ENCODE measurements at regions not wholly inside any gene's neighbourhood (a gene's known extent, or its start where the extent isn't known, plus 50 kb on each side); places are given as distances from the start of the nearest gene placed in this dataset.

DNA sequence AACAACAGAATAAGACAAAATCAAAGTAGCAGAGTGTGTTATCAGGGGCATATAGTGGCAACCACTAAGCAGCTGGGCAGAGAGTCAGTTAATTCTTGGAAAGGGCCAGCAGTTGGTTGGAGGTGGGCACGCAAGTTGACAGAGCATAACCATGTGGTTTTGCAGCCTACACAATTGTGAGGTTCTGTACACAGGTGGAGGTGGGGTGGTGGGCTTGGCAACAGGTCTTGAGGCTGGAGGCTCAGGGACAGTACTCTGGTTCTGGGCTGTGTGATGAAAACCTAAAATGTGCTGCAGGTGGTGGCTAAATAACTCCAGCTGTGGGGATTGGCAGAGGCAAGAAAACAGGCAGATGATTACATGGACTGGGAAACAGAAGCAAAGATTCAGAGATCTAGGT lies 1112.7 kb downstream of the PDHA2 start:
- H3K4me1 ChIP-seq (ENCODE audit: insufficient read depth, low read length): 0 out of 2 replicates have a peak, but pooled peaks cover 5% of the 10 kb centered on the region
- no peaks in the 10 kb centered on the region for H3K27me3 ChIP-seq (ENCODE audit: insufficient read depth, low read length)
- H3K9ac ChIP-seq (ENCODE audit: low read depth, low read length): no peak overlapping the region
- no peak overlapping the region for H3K4me3 ChIP-seq (ENCODE audit: low read length)
- no peaks in the 10 kb centered on the region for H3K9me3 ChIP-seq (ENCODE audit: insufficient read depth, low read depth, low read length)
- H3K36me3 ChIP-seq (ENCODE audit: insufficient read depth, low read depth, low read length): no peaks in the 10 kb centered on the region
- H3K27ac ChIP-seq (ENCODE audit: low read length): no peak overlapping the region

DNA sequence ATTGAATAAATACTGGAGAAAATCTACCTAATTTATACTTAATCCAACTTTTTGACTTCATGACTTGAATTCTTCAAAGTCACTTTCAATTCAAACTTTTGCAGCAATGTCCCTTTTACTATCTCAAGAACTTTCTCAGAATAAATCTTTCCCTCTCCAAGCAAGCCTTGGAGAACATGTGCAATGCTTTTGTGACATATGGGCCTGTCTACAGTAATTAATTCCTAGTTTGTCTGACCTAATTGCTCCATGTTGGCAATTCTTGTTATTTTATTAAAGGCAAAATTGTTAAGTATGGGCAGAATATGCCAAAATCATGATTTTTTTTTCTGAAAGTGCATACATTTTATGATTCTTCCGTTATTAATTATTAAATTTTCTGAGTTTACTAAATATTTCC lies 1115.3 kb downstream of the PDHA2 start:
- Histone ChIP-seq H3K27me3 (ENCODE audit: insufficient read depth, low read length) (no peaks in the 10 kb centered on the region), H3K4me3 (ENCODE audit: low read length) (no peak overlapping the region), H3K9ac (ENCODE audit: low read depth, low read length) (no peak overlapping the region), H3K27ac (ENCODE audit: low read length) (no peak overlapping the region), H3K4me1 (ENCODE audit: insufficient read depth, low read length) (0 out of 2 replicates have a peak, but pooled peaks cover 5% of the 10 kb centered on the region), H3K36me3 (ENCODE audit: insufficient read depth, low read depth, low read length) (no peaks in the 10 kb centered on the region), H3K9me3 (ENCODE audit: insufficient read depth, low read depth, low read length) (no peaks in the 10 kb centered on the region)

DNA sequence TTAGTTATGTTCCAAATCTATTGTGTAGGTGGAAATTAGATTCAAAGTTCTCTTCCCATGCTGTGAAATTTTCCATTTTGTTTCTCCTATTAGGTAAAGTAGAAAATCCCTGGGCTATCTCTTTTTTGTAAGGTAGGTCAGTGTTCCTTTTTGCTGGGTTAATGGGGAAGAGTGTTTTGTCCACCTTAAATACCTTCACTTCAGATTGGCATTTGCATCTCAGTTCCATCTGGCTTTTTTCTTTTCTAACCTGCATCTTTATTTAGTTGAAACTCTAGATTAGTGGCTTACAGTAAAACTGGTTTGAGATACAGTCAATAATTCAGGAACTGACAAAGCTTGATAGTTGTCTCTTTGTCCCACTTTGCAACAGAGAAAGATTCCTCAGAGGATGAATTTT lies 1115.8 kb downstream of the PDHA2 start:
- 0 out of 2 replicates have a peak, but pooled peaks cover 5% of the 10 kb centered on the region for H3K4me1 ChIP-seq (ENCODE audit: insufficient read depth, low read length)
- no peaks in the 10 kb centered on the region for H3K9me3 ChIP-seq (ENCODE audit: insufficient read depth, low read depth, low read length)
- H3K27ac ChIP-seq (ENCODE audit: low read length): no peak overlapping the region
- no peak overlapping the region for H3K4me3 ChIP-seq (ENCODE audit: low read length)
- no peak overlapping the region for H3K9ac ChIP-seq (ENCODE audit: low read depth, low read length)
- no peaks in the 10 kb centered on the region for H3K36me3 ChIP-seq (ENCODE audit: insufficient read depth, low read depth, low read length)
- no peaks in the 10 kb centered on the region for H3K27me3 ChIP-seq (ENCODE audit: insufficient read depth, low read length)

DNA sequence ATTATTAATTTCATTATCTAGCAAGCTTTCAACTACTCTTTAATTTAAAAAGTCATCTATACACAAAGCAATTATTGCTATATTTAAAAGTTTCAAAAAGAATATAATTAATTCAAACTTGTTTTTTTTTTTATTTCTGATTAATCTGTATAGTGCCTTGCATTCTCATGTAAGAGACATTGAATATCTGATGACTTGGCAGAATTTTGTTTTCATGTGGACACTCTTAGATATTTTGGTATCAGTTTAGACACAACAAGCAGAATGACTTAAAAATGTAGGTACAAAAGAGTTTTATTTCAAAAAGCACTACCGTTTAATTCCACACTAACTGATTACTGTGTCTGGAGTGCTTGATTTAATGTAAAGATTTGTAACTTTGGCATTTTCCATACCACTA lies 1129.6 kb downstream of the PDHA2 start:
- no peaks in the 10 kb centered on the region for H3K4me1 ChIP-seq (ENCODE audit: insufficient read depth, low read length)
- no peaks in the 10 kb centered on the region for H3K9me3 ChIP-seq (ENCODE audit: insufficient read depth, low read depth, low read length)
- no peak overlapping the region for H3K27ac ChIP-seq (ENCODE audit: low read length)
- H3K4me3 ChIP-seq (ENCODE audit: low read length): no peak overlapping the region
- no peak overlapping the region for H3K9ac ChIP-seq (ENCODE audit: low read depth, low read length)
- no peaks in the 10 kb centered on the region for H3K36me3 ChIP-seq (ENCODE audit: insufficient read depth, low read depth, low read length)
- H3K27me3 ChIP-seq (ENCODE audit: insufficient read depth, low read length): no peaks in the 10 kb centered on the region

DNA sequence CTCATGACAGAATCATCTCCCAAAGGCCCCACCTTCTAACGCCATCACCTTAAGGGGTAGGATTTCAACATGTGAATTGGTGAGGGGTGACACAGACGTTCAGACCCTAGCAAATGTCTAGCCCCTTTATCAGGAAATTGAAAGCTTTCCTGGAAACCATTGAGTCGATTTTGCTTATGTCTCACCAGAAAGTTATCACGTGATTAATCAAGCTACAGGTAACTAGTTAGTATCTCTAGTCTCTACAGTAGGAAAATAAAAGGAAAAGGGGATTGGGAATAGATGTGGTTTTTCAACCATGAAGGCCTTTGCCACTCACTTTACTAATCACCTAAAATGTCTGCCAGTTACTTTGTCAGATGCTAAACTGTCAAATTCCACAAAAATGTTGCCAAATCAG lies 1133.0 kb downstream of the PDHA2 start:
- H3K4me3 ChIP-seq (ENCODE audit: low read length): no peak overlapping the region
- no peaks in the 10 kb centered on the region for H3K36me3 ChIP-seq (ENCODE audit: insufficient read depth, low read depth, low read length)
- H3K27me3 ChIP-seq (ENCODE audit: insufficient read depth, low read length): no peaks in the 10 kb centered on the region
- H3K4me1 ChIP-seq (ENCODE audit: insufficient read depth, low read length): no peaks in the 10 kb centered on the region
- H3K9ac ChIP-seq (ENCODE audit: low read depth, low read length): no peak overlapping the region
- no peaks in the 10 kb centered on the region for H3K9me3 ChIP-seq (ENCODE audit: insufficient read depth, low read depth, low read length)
- H3K27ac ChIP-seq (ENCODE audit: low read length): no peak overlapping the region

DNA sequence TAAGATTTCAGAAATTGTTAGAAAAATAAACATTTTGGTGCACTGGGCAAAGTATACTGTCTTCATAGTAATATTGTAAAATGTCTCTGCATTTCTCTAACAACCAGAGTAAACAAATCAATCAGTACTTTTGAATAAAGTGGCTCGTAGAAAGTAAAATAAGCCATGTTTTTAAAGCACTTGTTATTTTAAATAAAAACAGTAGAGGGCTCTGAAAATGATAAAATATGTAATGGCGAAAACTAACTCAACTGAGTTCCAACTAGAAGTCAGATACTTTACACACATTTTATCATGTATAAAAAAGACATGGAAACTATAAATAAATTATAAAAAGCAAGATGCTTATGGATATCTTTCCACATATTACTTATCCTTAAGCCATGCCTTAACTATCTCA lies 1134.4 kb downstream of the PDHA2 start:
- Histone ChIP-seq H3K36me3 (ENCODE audit: insufficient read depth, low read depth, low read length) (no peaks in the 10 kb centered on the region), H3K27me3 (ENCODE audit: insufficient read depth, low read length) (no peaks in the 10 kb centered on the region), H3K9ac (ENCODE audit: low read depth, low read length) (no peak overlapping the region), H3K4me1 (ENCODE audit: insufficient read depth, low read length) (no peaks in the 10 kb centered on the region), H3K9me3 (ENCODE audit: insufficient read depth, low read depth, low read length) (no peaks in the 10 kb centered on the region), H3K4me3 (ENCODE audit: low read length) (no peak overlapping the region), H3K27ac (ENCODE audit: low read length) (no peak overlapping the region)

DNA sequence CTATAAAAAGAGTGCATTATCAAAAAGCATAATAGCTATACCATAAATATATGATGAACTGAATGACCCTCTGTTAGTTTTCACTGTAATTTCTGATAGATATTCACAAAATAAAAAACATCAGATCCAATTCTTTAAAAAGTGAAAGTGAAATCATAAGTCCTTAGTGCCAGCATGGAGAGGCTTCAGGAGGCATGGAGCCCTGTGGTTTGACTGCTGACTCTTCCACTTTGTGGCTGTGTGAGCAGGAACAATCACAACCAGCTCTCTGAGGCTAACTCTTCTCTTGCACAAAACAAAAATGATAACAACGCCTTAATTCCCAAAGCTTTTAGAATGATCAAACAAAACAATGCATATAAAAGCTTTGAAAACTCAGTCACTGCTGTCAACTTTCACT lies 1143.9 kb downstream of the PDHA2 start:
- Histone ChIP-seq H3K27ac (ENCODE audit: low read length) (no peak overlapping the region), H3K27me3 (ENCODE audit: insufficient read depth, low read length) (no peaks in the 10 kb centered on the region), H3K9me3 (ENCODE audit: insufficient read depth, low read depth, low read length) (no peaks in the 10 kb centered on the region), H3K36me3 (ENCODE audit: insufficient read depth, low read depth, low read length) (no peaks in the 10 kb centered on the region), H3K4me1 (ENCODE audit: insufficient read depth, low read length) (no peaks in the 10 kb centered on the region), H3K4me3 (ENCODE audit: low read length) (no peak overlapping the region), H3K9ac (ENCODE audit: low read depth, low read length) (no peak overlapping the region)

DNA sequence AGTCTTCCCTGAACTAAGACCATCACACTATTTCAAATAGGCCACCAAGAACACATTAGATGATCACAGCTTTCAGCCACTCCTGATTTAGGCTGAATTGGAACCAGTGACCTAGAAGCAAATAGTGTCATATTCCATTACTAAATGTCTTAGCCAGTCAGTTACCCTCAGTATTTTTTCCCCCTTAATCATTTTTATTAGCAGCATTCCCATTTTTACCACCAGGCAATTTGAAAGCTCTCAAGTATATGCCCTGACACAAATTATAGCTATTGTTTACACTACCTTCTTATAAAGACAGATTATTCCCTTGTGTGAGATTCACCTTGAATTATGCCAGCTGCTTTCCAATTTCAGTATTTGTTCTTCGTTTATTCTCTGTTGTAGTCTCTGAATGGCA lies 1146.9 kb downstream of the PDHA2 start:
- H3K4me1 ChIP-seq (ENCODE audit: insufficient read depth, low read length): no peaks in the 10 kb centered on the region
- H3K27ac ChIP-seq (ENCODE audit: low read length): no peak overlapping the region
- no peak overlapping the region for H3K4me3 ChIP-seq (ENCODE audit: low read length)
- no peak overlapping the region for H3K9ac ChIP-seq (ENCODE audit: low read depth, low read length)
- no peaks in the 10 kb centered on the region for H3K36me3 ChIP-seq (ENCODE audit: insufficient read depth, low read depth, low read length)
- H3K27me3 ChIP-seq (ENCODE audit: insufficient read depth, low read length): no peaks in the 10 kb centered on the region
- H3K9me3 ChIP-seq (ENCODE audit: insufficient read depth, low read depth, low read length): no peaks in the 10 kb centered on the region

DNA sequence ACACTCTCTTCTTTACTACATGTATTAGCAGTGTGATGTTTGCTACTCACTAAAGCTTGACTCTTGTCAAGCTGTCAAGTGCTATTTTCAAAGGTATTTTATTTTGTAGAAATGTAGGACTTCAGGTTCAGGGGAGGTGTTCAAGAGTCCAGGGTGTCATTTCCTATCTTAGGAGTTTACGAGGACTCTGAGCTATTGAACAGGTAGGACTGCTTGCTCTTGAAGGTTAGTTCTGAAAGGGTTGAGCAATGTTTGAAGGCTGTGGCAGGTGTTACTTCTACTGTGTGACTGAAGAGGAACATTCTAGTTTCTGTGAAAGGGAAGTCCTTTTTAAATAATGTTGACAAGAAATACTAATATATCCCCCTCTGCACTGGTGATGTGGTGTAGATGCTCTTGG lies 1151.2 kb downstream of the PDHA2 start:
- Histone ChIP-seq H3K4me1 (ENCODE audit: insufficient read depth, low read length) (peaks cover 18% of the 10 kb centered on the region), H3K9ac (ENCODE audit: low read depth, low read length) (no peak overlapping the region), H3K36me3 (ENCODE audit: insufficient read depth, low read depth, low read length) (no peaks in the 10 kb centered on the region), H3K9me3 (ENCODE audit: insufficient read depth, low read depth, low read length) (no peaks in the 10 kb centered on the region), H3K27me3 (ENCODE audit: insufficient read depth, low read length) (no peaks in the 10 kb centered on the region), H3K27ac (ENCODE audit: low read length) (no peak overlapping the region), H3K4me3 (ENCODE audit: low read length) (no peak overlapping the region)

DNA sequence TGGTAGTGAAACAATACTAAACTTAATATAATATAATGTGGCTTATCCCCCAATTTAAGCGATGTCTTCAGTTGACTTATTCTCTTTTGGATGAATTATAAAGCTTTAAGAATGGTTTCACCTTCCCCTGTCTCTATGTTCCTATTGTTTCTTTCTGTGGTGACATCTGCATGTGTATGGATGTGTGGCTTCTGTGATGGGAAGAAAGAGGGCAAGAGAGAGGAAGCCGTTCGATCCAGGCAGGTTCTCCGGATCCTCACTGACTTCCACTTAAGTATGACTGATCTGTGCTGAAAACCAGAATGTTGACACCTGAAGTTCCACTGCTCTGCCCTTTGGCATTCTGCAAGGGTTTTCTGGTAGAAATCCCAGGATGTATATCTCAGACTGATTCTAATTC lies 1150.8 kb downstream of the STPG2 start:
- Histone ChIP-seq H3K27me3 (ENCODE audit: insufficient read depth, low read length) (no peaks in the 10 kb centered on the region), H3K36me3 (ENCODE audit: insufficient read depth, low read depth, low read length) (no peaks in the 10 kb centered on the region), H3K4me3 (ENCODE audit: low read length) (no peak overlapping the region), H3K9me3 (ENCODE audit: insufficient read depth, low read depth, low read length) (no peaks in the 10 kb centered on the region), H3K4me1 (ENCODE audit: insufficient read depth, low read length) (peaks cover 18% of the 10 kb centered on the region), H3K27ac (ENCODE audit: low read length) (no peak overlapping the region), H3K9ac (ENCODE audit: low read depth, low read length) (no peak overlapping the region)

DNA sequence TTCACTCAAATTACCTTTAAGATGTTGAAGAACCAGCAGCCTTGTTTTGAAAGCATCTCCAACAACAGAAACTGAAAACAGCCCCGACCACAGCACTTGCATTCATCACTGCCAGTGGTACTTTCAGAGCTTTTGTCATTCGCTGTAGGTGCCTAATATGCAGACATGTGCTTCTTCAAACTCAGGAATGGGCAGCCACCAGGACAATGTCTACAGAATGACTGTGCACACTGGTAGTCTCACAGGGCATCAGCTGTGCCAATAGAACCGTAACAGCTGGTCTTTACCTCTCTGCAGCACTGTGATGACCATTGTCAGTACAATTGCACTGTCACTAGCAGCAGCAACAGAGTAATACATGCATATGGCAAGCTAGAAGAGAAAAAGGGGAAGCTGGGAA lies 1149.7 kb downstream of the STPG2 start:
- Histone ChIP-seq H3K9me3 (ENCODE audit: insufficient read depth, low read depth, low read length) (no peaks in the 10 kb centered on the region), H3K36me3 (ENCODE audit: insufficient read depth, low read depth, low read length) (no peaks in the 10 kb centered on the region), H3K4me1 (ENCODE audit: insufficient read depth, low read length) (peaks cover 18% of the 10 kb centered on the region), H3K4me3 (ENCODE audit: low read length) (no peak overlapping the region), H3K27me3 (ENCODE audit: insufficient read depth, low read length) (no peaks in the 10 kb centered on the region), H3K9ac (ENCODE audit: low read depth, low read length) (no peak overlapping the region), H3K27ac (ENCODE audit: low read length) (no peak overlapping the region)

DNA sequence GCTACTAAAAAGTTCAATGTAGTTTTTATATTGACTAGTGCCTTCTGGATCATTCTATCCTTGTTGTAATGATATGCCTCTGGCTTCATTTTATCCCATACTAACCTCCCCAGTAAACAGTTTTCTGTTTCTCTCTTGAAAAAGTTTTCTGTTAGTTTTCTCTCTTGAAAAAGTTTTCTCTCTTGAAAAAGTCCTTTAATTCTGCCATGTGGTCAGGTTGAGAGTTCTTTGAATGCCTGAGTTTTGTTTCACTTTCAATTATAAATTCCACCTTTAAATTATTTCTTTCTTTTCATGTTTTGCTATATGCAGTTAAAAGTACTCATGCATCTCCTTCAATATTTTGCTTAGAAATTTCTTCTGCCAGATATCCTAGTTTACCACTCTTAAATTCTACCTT lies 1139.6 kb downstream of the STPG2 start:
- Histone ChIP-seq H3K9me3 (ENCODE audit: insufficient read depth, low read depth, low read length) (no peaks in the 10 kb centered on the region), H3K27ac (ENCODE audit: low read length) (no peak overlapping the region), H3K27me3 (ENCODE audit: insufficient read depth, low read length) (no peaks in the 10 kb centered on the region), H3K4me3 (ENCODE audit: low read length) (no peak overlapping the region), H3K36me3 (ENCODE audit: insufficient read depth, low read depth, low read length) (no peaks in the 10 kb centered on the region), H3K9ac (ENCODE audit: low read depth, low read length) (no peak overlapping the region), H3K4me1 (ENCODE audit: insufficient read depth, low read length) (no peaks in the 10 kb centered on the region)

DNA sequence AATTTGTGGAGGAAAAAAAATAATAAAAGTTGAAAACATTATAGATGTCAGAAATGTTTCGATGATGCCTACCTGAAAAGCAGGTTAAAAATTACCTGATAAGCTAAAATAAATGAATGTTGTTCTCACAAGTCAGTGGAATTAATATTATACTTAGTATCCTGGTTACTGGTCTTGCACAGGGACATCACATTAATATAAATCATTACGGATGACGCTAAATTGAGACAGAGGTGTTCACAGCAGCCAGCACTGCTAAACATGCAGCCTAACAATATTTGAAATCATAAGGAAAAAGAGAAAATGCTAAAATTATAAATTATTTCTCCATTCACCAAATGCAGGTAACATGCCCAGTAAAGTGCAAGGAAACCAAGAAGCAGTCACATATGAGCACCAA lies 1130.0 kb downstream of the STPG2 start:
- H3K36me3 ChIP-seq (ENCODE audit: insufficient read depth, low read depth, low read length): no peaks in the 10 kb centered on the region
- H3K9ac ChIP-seq (ENCODE audit: low read depth, low read length): no peak overlapping the region
- no peak overlapping the region for H3K27ac ChIP-seq (ENCODE audit: low read length)
- no peaks in the 10 kb centered on the region for H3K9me3 ChIP-seq (ENCODE audit: insufficient read depth, low read depth, low read length)
- H3K27me3 ChIP-seq (ENCODE audit: insufficient read depth, low read length): no peaks in the 10 kb centered on the region
- H3K4me3 ChIP-seq (ENCODE audit: low read length): no peak overlapping the region
- H3K4me1 ChIP-seq (ENCODE audit: insufficient read depth, low read length): 0 out of 2 replicates have a peak, but pooled peaks cover 4% of the 10 kb centered on the region
